Sigmoid colon (tissue), 6 donors: ENCODE measurements at regions not wholly inside any gene's neighbourhood (a gene's known extent, or its start where the extent isn't known, plus 50 kb on each side); places are given as distances from the start of the nearest gene placed in this dataset.

Experiments
- DNase-seq: peaks from one replicate; pipeline ENCODE4 v3.0.0-alpha.2; 2019
- H3K27ac ChIP-seq, 4 donors: fragments of 200-600 bp; sonication (generic); one replicate each; pipeline ENCODE4 v1.5.1; 2016 to 2019; ENCODE audit warnings: mild to moderate bottlenecking in 1 of 4
- H3K27me3 ChIP-seq, 3 donors: fragments of 200-600 bp; sonication (generic); one replicate each; pipeline ENCODE4 v1.5.1; 2019; ENCODE audit warnings: mild to moderate bottlenecking in 1 of 3
- H3K36me3 ChIP-seq, 4 donors: fragments of 200-600 bp; sonication (generic); one replicate each; pipeline ENCODE4 v1.5.1; 2016 to 2019
- H3K4me1 ChIP-seq, 4 donors: fragments of 200-600 bp; sonication (generic); one replicate each; pipeline ENCODE4 v1.5.1; 2017 to 2019
- H3K4me3 ChIP-seq, 4 donors: fragments of 200-600 bp; sonication (generic); one replicate each; pipeline ENCODE4 v1.5.1; 2017 to 2019; ENCODE audit warnings: mild to moderate bottlenecking in 2 of 4, moderate library complexity in 1 of 4
- H3K9me3 ChIP-seq, 4 donors: fragments of 200-600 bp in 3 of 4; sonication (generic) in 3 of 4; one replicate each; pipeline versions ENCODE4 v1.5.1 to v1.6.1; 2013 to 2019
- EP300 ChIP-seq, 4 donors: sonication (generic); formaldehyde crosslinking; IDR thresholded peaks; one replicate each; pipeline ENCODE4 v1.6.1; 2017; ENCODE audit warnings: antibody characterized with exemption in 4 of 4
- POLR2A ChIP-seq, 2 donors: fragments of 450-650 bp; IDR thresholded peaks; one replicate each; pipeline ENCODE4 v1.6.1; 2016; ENCODE audit warnings: antibody characterized with exemption in 2 of 2, mild to moderate bottlenecking in 2 of 2, moderate library complexity in 2 of 2
- POLR2AphosphoS5 ChIP-seq, 4 donors: sonication (generic); formaldehyde crosslinking; IDR thresholded peaks; one replicate each; pipeline ENCODE4 v1.6.1; 2017; ENCODE audit warnings: antibody characterized with exemption in 4 of 4
- WGBS, 2 donors: extraction: QIAGEN DNeasy Blood & Tissue Kit; methylation state at CpG; one replicate each; pipeline ENCODE4 v1.1.7; 2013; 5-methylcytosine and 5-hydroxymethylcytosine counted together
- intact Hi-C: fragments of 100-400 bp; cut with DNase I; formaldehyde crosslinking; loops from one replicate; pipeline ENCODE4 v1.15.1; 2023
- TF ChIP-seq, protein P1 (sequence below), 4 experiments: fragments of 450-650 bp in 3 of 4; fragments of 200-600 bp in 1 of 4; IDR thresholded peaks; one replicate each; pipeline ENCODE4 v1.5.1; 2016 to 2019; ENCODE audit warnings: antibody characterized with exemption in 4 of 4, mild to moderate bottlenecking in 3 of 4, moderate library complexity in 2 of 4
- donor health status: healthy with polysubstance abuse.
- donor health status: healthy.

DNA sequence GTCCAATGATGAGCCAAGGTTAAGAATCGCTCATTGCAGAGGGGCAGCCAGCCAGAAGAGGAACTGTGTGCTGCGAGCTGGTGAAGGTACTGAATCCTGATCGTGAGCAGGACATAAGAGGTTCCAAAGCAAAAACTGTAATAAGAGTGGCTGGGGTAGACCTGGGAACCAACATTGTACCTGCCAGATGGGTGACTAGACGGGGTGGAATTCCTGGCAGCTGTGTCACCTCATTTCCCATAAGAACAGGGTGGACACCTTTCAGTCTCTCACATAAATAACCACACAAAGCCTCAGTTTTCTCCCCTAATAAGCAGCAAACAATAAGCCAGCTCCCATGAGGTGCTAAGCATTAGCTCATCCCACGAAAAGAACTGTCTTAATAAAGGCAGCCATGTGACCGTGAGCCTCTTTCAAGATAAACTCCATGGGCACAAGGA, 290.3 kb downstream of the SOX9 start:
- H3K4me1 ChIP-seq = peaks cover 0 to 18% (median 15%) of the 10 kb centered on the region in 4 donors
- H3K4me3 ChIP-seq = no peak overlapping the region
- intact Hi-C loops = no loop called here
- TF ChIP-seq EP300 (IDR thresholded peaks at IDR 0.05) (no peak), POLR2AphosphoS5 (IDR thresholded peaks at IDR 0.05) (no peak), POLR2A (IDR thresholded peaks at IDR 0.05) (no peak)
- TF ChIP-seq, protein P1, sequence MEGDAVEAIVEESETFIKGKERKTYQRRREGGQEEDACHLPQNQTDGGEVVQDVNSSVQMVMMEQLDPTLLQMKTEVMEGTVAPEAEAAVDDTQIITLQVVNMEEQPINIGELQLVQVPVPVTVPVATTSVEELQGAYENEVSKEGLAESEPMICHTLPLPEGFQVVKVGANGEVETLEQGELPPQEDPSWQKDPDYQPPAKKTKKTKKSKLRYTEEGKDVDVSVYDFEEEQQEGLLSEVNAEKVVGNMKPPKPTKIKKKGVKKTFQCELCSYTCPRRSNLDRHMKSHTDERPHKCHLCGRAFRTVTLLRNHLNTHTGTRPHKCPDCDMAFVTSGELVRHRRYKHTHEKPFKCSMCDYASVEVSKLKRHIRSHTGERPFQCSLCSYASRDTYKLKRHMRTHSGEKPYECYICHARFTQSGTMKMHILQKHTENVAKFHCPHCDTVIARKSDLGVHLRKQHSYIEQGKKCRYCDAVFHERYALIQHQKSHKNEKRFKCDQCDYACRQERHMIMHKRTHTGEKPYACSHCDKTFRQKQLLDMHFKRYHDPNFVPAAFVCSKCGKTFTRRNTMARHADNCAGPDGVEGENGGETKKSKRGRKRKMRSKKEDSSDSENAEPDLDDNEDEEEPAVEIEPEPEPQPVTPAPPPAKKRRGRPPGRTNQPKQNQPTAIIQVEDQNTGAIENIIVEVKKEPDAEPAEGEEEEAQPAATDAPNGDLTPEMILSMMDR (IDR thresholded peaks at IDR 0.05) = no peak
- H3K9me3 ChIP-seq = no peaks in the 10 kb centered on the region
- WGBS, 2 donors = 76 to 84% methylated on average over 6 of the region's 6 CpGs
- no peaks in the 10 kb centered on the region for H3K36me3 ChIP-seq
- H3K27ac ChIP-seq = no peak overlapping the region
- no peak for DNase-seq
- no peaks in the 10 kb centered on the region for H3K27me3 ChIP-seq

DNA sequence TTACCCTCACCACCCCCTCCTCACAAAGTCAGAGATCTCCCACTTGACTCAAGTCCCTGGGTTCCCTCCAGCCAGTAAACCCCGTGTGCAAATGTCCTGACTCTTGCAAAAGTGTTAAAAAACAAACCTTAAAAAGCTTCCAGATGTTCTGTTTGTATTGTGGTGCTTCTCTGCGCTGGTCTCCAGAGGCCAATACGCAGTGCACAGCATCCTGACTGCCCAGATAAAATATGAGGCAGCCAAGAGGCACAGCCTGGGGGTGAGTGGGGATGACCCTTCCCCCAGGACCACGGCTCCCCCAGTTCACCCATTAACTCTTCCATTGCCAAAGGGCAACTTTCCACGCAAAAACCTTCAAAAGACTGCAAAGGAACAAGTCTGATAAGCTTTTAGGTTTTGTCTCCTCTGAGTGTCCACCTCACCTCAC, 291.8 kb downstream of the SOX9 start:
- WGBS, 2 donors = 43 to 58% methylated on average over 5 of the region's 5 CpGs
- H3K4me1 ChIP-seq = peaks cover 0 to 8% (median 5%) of the 10 kb centered on the region in 4 donors
- H3K27ac ChIP-seq = no peak overlapping the region
- TF ChIP-seq POLR2A (IDR thresholded peaks at IDR 0.05) (no peak), EP300 (IDR thresholded peaks at IDR 0.05) (no peak), POLR2AphosphoS5 (IDR thresholded peaks at IDR 0.05) (no peak)
- TF ChIP-seq, protein P1 (IDR thresholded peaks at IDR 0.05) = no peak
- DNase-seq = no peak
- no peaks in the 10 kb centered on the region for H3K27me3 ChIP-seq
- intact Hi-C loops = no loop called here
- no peaks in the 10 kb centered on the region for H3K36me3 ChIP-seq
- H3K9me3 ChIP-seq = peaks cover 0 to 8% (median 4%) of the 10 kb centered on the region in 4 donors
- no peak overlapping the region for H3K4me3 ChIP-seq

DNA sequence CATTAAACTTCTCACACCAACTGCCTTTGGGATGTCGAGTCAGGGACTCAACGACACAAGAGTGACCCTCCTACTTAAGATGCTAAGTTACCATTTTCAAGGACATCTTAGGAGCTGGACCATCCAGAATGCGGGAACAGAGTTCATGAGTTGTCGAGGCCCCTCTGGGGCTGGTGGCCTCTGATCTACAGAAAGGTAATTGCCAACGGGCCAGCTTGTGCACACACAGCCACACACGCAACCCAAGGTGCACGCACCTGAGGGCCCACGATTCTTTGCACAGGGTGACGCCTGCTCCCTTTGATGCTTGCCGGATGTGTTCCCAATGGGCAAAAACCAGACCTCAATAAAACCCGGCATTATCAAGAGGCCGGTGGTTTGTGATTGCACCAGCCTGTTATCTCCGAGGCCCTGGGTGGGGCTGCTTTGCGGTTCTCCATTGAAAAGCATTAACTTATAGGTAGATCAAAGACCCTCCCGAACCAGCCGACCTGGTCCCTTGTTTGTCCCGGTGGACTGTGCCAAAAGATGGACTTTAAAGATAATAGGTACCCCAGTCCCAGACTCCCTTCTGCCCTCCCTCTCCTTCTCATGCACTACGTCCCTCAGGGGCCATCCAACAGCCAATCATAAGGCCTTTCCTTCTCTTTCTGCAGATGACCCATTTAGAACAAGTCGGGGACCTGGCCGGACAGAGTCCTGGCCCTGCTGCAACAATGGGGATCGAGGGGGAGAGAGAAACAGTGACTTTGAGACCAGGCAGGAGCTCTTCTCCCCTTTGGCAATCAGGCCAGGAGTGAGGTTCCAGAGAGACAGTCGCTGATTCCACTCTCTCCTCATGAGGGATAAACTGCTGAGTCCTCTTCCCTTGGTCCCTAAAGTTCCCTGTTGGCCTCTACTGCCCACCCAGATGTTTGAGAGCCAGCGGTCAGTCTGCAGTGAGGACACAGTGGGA, 292.5 kb downstream of the SOX9 start:
- 24 to 76% methylated on average over 23 of the region's 23 CpGs for WGBS, 2 donors
- Histone ChIP-seq H3K27ac (no peak overlapping the region), H3K4me1 (peaks cover 0 to 1% (median 0%) of the 10 kb centered on the region in 4 donors), H3K9me3 (peaks cover 0 to 14% (median 10%) of the 10 kb centered on the region in 4 donors), H3K36me3 (no peaks in the 10 kb centered on the region), H3K27me3 (no peaks in the 10 kb centered on the region), H3K4me3 (no peak overlapping the region)
- DNase-seq = no peak
- TF ChIP-seq POLR2A (IDR thresholded peaks at IDR 0.05) (no peak), EP300 (IDR thresholded peaks at IDR 0.05) (no peak), POLR2AphosphoS5 (IDR thresholded peaks at IDR 0.05) (no peak)
- TF ChIP-seq, protein P1 (IDR thresholded peaks at IDR 0.05) = no peak
- intact Hi-C loops = no loop called here

DNA sequence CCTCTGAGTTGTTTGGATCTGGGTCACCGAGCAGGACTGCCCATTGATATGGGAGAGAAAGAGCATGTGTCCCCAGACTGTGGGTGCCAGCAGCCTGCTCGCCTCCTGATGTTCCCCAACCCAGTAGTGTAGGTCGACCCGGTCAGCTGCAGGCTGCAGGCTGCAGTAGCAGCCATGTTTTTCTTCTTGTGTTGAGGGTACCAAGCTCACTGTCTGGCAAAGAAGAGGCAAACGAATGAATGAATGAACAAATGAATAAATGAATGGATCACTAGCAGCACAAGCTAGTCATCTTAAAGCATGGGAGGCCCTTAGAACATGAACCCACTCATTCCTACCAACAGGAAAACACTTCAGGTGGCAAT, 293.2 kb downstream of the SOX9 start:
- 89 to 91% methylated on average over 5 of the region's 5 CpGs for WGBS, 2 donors
- Histone ChIP-seq H3K27ac (no peak overlapping the region), H3K9me3 (peaks cover 0 to 14% (median 10%) of the 10 kb centered on the region in 4 donors), H3K27me3 (no peaks in the 10 kb centered on the region), H3K36me3 (no peaks in the 10 kb centered on the region), H3K4me1 (no peaks in the 10 kb centered on the region), H3K4me3 (no peak overlapping the region)
- TF ChIP-seq EP300 (IDR thresholded peaks at IDR 0.05) (no peak), POLR2A (IDR thresholded peaks at IDR 0.05) (no peak)
- intact Hi-C loops = no loop called here
- no peak for DNase-seq

DNA sequence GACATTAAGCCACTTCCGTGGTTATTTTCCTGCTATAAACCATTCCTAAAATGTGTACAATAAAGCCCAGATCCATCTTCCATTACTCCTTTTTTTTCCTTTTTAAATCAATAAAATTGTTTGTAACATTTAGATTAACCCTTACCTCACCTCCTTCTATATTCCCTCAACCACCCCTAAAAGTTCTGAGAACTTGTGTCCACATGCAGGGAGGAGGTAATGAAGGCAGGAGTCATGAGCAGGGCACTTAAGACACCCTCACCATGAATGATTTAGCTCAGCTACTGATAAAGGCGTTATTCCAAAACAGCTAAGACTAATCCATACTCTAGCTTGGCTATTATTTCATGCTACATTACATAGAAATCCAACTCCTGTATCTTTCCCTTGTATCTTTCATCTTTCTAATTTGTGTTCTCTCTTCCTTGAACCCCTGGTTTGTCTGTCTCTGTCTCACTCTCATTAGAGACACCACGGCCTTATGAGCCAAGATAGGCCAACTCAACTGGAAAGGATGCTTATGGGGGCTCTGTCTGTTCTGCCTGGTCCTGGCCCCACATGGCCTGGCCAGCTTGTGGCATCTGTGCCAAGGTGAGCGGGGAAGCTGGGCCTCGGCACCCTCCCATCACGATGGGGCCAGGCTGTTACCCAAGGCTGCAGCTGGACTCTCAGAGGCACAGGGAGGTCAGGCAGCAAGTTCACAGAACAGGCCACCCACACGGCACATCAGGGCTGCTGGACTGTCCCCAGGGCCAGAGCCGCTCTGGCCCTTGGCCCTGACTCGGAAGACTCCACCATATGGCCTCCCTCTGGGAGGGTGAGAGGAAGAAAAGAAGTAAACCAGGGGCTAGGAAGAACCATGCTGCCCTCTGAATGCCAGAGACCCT, 294.4 kb downstream of the SOX9 start:
- DNase-seq = no peak
- no peaks in the 10 kb centered on the region for H3K36me3 ChIP-seq
- intact Hi-C loops = no loop called here
- H3K4me1 ChIP-seq = no peaks in the 10 kb centered on the region
- H3K9me3 ChIP-seq = peaks cover 0 to 14% (median 10%) of the 10 kb centered on the region in 4 donors
- H3K27ac ChIP-seq = no peak overlapping the region
- no peak overlapping the region for H3K4me3 ChIP-seq
- no peaks in the 10 kb centered on the region for H3K27me3 ChIP-seq
- TF ChIP-seq, protein P1 (IDR thresholded peaks at IDR 0.05) = no peak
- TF ChIP-seq EP300 (IDR thresholded peaks at IDR 0.05) = no peak
- no peak for TF ChIP-seq POLR2AphosphoS5 (IDR thresholded peaks at IDR 0.05)
- TF ChIP-seq POLR2A (IDR thresholded peaks at IDR 0.05) = no peak
- WGBS, 2 donors = 76 to 81% methylated on average over 9 of the region's 9 CpGs
